GM18868 (cell line): ENCODE measurements at regions not wholly inside any gene's neighbourhood (a gene's known extent, or its start where the extent isn't known, plus 50 kb on each side); places are given as distances from the start of the nearest gene placed in this dataset.

Source experiments
- ATAC-seq: cut with Tn5 transposase; IDR thresholded peaks from one replicate; pipeline ENCODE4 v1.9.1; 2021; ENCODE audit warnings: mild to moderate bottlenecking, moderate library complexity; ENCODE audit not compliant: unreplicated experiment

DNA sequence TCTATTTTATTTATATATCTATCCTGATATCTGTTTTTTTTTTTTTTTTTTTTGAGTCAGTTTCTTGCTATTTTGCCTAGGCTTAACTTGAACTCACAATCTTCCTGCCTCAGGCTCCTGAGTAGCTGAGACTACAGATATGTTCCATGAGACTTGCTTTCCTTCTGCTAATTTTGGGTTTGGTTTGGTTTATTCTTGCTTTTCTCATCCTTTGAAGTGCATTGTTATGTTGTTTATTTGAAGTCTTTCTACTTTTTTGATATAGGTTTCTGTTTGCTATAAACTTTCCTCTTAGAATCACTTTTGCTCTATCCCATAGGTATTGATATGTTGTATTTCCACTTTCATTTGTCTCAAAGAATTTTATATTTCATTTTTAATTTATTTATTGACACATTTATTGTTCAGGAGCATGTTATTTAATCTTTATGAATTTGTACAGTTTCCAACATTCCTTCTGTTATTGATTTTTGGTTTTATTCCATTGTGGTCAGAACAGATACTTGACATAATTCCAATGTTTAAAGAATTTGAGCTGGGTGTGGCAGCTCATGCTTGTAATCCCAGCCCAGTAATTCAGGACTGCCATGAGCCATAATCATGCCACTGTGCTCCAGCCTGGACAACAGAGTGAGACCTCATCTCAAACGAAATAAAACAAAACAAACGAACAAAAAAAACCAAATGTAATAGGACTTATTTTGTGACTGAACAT, 62.3 kb upstream of the PLSCR4 start:
- ATAC-seq: no peak

DNA sequence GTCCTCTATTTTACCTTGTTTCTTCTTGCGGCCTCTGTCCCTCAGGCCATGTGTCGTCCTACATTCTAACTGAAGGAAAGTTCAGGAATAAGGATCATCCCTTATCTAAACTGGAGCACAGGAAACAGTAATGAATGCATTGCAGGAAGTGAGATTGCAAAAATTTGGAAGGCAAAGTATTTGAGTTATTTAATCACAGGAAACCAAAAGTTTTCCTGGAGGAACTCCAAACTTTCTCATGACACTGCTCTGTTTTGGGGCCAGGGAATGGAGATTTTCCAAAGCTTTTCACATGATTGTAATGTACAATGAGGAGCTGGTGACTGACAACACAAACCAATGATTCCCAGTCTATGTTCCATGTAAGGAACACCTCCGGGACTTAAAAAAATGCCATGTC, 57.8 kb upstream of the PLSCR4 start:
- no peak for ATAC-seq

DNA sequence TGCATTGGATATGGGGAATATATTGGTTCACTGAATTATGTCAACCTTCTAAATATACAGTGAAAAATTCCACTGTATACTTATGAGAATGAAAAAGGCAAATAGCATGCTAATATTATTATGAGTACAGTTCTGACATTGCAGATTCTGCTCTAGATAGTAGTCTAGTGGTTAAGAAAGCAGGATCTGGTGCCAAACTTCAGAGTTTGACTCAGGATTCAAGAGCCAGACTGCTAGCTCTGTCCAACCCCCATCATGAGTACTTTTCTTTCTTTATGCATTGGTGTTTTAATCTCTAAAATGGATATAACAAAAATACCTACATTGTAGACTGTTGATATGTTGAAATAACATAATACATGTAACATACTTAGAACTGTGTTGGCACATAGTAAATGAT, 57.3 kb upstream of the PLSCR4 start:
- no peak for ATAC-seq

GRCh38 chr3:146307456-146307725, 56.5 kb upstream of the PLSCR4 start:
- no peak for ATAC-seq

DNA sequence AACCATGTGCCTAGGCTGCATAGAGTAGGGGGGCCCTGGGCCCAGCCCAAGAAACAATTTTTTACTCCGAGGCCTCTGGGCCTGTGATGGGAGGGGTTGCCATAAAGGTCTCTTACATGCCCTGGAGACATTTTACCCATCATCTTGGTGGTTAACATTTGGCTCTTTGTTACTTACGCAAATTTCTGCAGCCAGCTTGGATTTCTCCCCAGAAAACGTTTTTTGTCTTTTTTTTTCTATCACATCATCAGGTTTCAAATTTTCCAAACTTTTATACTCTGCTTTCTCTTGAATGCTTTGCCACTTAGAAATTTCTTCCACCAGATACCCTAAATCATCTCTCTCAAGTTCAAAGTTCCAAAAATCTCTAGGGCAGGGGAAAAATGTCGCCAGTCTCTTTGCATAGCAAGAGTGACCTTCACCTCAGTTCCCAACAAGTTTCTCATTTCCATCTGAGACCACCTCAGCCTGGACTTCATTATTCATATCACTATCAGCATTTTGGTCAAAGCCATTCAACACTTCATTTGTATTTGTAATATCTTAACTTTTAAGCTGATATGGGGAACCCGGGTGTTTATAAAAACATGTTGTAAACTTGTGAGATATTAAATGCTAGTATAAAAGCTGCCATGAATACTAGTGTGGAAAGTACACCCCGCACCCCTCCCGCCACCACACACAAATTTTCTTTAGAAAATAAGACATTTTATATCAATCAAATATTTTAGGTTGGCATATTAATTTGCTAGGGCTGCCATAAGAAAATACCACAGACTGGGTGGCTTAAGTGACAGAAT, 56.0 kb upstream of the PLSCR4 start:
- ATAC-seq: no peak

- no peak for ATAC-seq
These were observed 55.0 kb upstream of the PLSCR4 start for GRCh38 chr3:146305808-146306423.

DNA sequence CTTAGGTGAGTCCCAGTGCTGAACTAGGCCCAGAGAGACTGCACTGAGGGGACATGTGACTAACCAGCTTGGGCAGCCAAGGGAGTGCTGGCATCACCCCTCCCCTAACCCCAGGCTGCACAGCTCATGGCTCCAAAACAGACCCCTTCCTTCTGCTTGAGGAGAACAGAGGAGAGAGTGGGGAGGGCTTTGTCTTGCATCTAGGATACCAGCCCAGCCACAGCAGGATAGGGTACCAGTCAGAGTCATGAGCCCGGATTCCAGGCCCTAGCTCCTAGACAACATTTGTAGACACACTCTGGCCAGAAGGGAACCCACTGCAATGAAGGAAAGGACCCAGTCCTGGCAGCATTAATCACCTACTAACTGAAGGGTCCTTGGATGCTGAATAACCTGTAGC, 49.9 kb upstream of the PLSCR4 start:
- no peak for ATAC-seq
